ENCODE measurements at regions not wholly inside any gene's neighbourhood (a gene's known extent, or its start where the extent isn't known, plus 50 kb on each side); places are given as distances from the start of the nearest gene placed in this dataset.

DNA sequence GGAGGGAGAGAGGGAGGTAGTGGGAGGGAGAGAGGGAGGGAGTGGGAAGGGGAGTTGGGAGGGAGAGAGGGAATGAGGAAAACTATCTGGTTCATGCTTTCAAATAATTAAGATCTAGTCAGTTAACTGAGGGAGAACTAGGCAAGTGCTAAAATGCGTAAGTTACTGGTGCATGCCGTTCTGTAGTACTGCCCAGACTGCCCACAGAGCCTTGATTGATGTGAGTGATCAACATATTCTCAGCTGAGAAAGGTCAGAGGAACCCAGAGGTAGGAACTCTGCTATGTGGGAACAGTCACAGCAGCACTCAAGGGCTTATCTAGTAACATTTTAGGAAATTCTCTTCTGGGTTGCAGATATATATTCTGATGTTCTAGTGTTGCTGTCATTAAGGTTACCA, 149.8 kb upstream of the ROBO1 start:
- DNase-seq: no peak

DNA sequence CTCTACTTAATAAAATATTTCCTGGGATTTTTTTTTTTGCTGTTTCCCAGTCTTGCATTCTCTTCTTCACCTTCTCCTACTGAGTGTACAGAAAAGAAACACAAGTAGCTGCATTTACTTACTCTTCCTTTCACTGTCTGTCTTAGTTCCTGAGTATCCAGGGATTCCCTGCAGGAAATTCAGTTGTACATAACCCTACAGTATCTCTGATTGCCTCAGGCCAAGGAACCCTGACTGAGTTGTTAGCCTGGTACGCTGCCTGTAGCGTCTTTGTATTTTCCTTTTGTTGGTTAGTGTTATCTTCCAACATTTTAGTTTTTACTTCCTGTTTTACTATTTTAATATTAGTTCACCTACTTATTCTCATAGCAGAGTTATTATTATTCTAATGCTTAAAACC, 142.5 kb upstream of the ROBO1 start:
- no peak for DNase-seq

DNA sequence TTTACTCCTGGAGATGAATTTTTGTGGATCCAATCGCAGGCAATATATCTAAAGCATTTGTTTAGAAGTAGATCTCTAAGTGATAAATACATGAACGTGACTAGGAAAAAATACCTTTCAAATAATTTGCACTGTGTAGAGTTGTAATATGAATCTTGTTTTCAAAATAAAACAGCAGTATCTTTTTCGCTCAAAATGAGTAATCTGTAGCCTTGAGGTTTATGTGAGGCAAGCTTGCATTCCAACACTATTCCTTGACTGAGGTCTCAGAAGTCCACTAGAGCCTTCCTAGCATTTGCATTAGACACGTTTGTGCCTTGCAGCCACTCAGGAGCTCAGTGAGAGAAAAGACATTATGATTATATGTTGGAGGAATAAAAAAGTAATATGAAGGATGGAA, 138.3 kb upstream of the ROBO1 start:
- DNase-seq: no peak

DNA sequence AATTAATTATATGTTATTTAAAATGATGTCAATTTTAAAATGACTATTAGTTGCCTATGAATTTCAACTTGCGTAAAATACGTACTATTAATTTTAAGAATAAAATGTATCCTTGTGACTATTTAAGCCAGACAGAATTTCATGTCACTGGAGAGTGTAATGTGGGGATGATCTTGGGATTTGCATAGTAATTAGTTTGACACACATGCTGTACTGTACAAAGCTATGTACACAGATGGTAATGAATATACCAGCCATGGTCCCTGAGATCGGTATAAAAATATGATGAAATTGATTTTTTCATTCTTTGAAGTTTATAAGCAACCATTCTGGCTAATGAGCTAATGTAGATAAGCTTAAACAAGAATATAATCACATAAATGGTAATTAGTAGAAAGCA, 134.4 kb upstream of the ROBO1 start:
- no peak for DNase-seq

DNA sequence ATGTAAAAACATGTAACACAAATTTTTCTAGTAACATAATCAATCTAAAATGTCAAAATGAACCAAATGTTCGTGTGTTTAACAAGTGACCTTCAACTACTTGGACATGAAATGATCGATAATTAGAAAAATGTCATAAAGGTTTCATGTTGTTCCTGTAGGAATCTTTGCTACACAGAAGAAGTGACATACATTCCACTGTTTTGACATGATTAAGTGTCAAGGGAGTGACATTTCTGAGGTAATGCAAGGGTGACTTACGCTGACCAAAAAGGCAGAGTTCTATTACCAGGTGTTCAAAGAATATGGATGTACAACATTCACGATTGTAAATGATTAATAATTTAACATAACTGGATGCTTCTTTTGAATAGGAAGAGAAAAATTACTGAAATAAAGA, 131.1 kb upstream of the ROBO1 start:
- no peak for DNase-seq

DNA sequence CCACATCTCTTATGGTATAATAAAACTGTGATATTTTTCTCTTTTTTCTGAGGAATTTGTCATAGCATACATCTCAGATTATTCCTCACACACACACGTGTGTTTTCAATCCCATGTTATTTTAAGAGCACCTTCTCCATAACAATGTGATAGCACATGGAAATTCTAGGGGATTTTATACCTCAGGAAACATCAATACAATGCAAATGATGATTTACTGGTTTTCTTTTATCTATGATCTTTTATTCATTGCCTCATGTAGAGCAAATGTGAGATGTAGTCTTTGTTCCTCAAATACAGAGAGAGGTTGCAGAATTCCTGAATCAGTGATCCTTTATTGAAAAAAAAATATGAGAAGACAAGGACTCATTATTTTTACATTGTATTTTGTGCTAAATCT, 128.3 kb upstream of the ROBO1 start:
- no peak for DNase-seq

DNA sequence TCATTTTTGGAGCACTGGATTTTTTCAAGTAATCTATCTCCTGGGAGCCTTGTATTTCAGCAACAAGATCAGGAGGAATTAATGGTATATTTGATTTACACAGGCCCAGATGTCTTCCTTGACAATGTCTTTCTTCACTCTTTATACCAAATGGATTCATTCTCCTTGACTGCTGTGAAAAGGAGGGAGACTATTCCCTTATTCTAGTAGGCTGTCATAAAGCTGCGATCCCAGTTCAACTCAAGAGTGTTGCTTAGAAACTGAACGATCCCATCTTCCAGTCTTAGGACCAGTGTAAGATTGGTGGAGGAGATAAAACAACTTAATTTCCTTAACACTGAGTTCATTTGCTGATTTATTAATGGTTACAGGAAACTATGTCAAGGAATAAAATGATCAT, 119.4 kb upstream of the ROBO1 start:
- DNase-seq: no peak

DNA sequence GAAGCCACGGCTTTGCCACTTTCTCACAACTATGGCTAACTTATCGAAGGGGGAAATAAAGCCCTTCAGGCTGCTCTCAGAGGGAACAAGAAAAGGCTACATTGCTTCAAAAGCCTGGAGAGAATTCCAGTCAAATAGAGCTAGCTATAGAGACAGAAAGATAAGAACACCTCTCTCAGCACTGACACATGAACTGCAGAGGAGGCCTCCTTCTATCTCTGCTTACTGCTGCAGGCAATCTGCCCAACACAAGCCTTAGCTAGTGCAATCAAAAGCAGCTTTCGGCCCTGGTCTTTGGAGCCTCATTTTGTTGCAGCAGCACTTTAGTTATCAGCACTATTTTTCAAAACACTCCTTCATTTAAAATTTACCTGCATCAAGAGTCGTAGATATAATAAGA, 118.4 kb upstream of the ROBO1 start:
- DNase-seq: no peak

DNA sequence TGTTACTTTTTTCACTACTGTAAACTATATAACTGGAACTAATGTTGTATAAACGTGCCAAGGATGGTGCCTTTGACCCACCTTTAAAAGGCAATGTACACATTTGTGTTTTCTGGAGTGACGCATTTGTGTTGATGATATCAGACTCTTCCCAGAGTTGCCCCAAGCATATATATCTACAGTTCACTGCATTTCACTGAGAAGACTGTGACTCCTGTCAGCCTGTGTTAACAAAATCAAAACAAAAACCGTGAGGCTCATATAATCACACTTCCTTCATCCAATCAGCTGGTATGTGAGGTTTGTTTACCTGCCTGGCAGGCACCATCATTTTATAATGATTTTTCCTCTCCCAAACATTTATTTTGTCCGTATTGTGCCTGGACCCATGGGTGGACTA, 117.6 kb upstream of the ROBO1 start:
- DNase-seq: no peak

DNA sequence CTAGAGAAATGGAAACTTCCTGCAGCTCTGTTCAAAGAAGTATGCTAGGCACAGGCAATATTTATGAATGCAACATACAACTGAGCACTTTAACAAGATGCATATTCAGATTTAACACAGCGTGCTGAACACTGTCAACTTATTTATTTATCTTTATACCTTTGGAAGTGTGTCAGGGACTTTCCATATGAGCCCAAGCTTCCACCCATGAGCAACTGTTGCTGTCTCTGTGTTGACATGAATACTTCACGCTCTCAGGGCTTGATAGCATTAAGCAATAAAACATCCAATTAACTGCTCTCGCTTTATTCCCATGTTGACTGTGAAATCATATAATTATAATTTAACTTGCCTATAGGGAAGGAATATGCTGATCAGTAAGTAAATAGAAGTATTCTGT, 116.6 kb upstream of the ROBO1 start:
- no peak for DNase-seq

DNA sequence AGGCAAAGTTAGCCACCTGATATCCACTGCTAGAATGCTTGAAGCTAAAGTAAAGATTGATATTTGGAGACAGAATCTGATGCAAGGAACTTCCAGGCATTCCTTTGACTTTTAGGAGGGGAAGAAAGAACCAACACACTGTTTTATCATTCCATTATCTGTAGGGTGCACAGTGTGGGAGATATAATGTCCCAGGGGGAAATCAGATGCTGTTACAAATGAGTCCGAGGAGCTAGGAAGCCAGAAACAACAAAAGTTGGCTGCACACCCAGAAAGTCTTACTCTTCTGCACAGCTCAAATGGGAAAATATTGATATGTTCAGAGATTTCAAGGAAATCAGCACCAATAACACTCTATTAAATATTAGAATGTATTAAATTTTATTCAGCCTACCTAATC, 113.6 kb upstream of the ROBO1 start:
- DNase-seq: no peak

DNA sequence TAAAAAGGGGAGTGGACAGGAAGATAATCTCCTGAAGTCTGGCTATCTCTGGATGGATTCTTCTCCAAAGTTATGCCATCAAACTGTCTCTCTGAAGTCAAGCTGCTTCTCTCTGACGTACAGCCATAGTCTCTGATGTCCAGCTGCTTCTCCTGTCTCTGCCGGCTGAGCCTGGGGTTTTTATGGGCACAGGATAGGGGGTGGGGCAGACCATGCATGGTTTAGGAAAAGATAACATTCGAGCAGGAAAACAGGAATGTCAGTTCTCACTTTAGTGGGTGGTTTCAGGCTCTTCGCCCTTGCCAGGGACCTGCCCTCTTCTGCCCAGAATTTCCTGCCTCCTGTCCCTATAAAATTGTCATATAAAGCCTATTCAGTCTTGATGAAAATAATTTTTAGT, 110.9 kb upstream of the ROBO1 start:
- DNase-seq: no peak

DNA sequence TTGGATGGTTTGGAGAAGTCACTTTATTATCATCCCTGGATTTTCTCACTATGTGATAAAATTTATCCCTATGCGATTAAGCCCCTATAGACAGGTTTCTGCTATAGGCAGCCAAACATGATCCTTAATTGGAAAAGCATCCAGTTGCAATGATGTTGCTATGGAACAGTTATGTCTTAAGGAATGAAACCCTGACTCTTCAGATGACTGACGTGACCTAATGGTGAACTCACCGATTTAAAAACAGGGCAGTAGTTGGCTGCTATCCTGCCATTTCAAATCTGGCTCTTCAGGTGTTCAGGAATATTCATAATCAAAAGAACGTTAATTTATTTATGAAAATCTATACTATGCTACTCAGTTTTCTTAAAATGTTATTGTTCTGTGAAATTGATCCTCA, 106.8 kb upstream of the ROBO1 start:
- no peak for DNase-seq

DNA sequence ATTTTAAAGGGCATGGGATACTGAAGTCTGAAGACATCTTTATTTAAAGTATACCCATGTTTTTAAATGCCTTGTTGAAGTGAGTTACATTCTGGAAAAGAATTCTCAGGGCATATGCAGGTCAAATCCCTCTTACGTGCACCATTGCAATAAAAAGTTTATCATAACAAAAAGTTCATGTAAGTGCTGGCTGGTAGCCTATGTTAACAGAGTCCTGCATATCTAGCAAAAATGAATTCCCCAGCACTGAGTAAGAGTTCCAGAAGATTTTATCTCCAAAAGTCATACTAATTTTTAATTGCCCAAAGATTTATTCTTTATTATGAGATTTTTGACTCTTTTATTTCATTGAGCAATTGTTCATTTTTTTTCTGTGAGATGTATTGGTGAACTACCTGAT, 104.7 kb upstream of the ROBO1 start:
- DNase-seq: no peak

DNA sequence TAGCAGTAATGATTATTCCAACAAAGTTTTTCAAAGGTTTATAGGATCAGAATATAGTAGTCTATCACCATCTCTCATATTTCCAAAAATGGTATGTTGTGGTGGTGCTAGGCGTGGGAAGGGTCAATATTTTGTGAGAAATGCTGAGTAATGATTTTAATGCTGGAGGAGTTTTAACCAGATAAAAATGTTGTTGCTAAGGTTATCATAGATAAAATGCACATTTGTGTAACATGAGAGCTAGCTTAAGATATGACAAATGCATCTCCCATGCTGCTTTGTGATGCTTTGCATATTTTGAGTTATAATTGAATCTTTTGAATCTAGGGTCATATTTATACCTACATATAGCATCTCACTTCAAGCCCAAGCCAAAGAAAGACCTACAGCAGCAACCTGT, 103.9 kb upstream of the ROBO1 start:
- no peak for DNase-seq

DNA sequence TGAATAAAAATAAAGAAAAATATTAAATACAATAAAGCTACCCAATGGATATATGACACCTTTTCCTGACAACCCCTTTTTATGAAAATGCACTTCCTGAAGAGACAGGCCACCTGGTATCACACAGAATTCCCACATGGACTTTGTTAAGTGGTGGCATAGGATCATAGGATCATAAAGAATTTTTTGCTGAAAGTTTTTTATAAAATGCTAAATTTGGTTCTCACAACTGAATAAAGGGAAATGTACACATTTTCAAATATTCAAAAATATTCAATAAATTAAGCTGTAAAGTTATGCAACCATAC, 102.5 kb upstream of the ROBO1 start:
- DNase-seq: no peak

DNA sequence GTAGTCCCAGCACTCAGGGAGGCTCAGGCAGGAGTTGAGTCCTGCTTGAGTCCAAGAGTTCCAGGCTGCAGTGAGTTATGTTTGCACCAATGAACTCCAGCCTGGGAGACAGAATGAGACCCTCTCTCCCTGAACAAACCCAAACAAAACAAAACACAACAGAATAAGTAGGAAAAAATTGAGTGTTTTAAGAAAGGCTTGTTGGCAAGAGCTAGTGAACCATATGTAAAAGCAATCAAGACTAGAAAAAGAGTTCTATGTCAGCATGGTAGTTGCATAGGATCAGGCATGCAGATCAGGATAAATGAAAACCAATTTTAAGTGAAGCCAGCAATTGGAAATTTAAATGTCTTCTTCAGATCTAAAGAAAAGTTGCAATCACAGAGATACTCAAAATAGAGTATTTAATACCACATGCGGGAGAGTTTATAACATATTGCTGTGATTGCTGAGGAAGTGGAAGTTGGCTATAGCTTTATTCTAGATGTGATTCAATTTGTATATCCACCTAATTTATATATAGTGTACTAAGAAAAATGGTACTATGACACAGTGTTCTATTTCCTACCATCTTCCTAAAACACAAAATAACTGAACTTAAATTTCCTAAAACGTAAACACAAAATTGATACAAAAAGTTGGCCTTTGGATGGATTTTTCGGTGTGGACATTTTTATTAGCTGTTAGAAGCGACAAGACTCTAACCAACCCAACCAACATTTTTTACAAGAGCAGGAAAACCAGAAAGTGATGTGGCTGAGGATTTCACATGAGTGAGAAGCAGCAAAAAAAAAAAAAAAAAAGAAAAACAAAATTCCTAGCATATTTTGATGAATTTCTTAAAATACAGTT, 101.9 kb upstream of the ROBO1 start:
- DNase-seq: no peak

DNA sequence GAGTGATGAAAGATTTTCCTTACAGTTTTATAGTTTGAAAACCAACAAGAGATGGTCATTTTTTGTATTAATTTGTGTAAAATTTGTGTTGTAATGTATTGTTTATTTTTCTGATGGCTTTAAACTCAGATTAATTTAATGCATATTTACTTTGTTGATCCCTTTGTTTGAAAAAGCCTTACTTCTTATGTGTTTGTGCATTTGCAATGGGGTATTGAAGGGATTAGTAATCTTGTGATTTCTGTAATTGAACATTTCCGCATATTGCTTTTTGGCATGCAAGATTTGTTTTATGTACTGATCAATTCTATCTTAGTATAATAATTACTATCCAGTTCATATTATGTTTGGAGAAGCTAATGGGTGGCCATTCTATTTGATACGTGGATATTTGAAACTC, 98.4 kb upstream of the ROBO1 start:
- no peak for DNase-seq

DNA sequence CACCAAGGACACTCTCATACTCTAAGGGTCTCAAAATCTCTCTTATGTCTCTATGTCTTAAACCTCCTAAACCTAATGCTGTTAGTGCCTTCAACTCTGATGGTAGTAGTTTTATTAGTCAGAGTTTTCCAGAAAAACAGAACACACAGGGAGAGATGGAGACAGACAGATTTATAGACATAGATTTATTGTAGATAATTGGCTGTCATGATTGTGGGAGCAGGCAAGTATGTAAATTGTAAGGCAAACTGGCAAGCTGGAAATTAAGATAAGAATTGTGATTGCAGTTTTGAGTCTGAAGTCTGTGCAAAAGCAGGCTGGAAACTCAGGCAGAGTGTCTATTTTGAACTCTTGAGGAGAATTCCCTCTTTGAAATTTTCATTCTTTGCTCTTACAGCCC, 96.3 kb upstream of the ROBO1 start:
- DNase-seq: no peak

DNA sequence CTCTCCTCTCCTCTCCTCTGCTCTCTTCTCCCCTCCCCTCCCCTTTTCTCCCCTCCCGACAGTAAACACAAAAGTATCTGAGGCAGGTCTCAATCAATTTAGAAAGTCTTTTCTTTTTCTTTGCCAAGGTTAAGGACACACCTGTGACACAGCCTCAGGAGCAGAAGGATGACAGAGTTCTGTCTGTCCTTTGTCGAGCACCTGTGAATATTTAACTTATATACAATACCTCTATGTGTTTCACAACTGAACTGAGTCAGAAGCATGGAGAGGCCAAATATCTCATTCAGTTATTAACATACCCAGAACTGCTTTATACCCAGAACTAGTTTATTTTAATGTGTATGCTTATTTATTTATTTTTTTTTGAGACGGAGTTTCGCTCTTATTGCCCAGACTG, 81.1 kb upstream of the ROBO1 start:
- no peak for DNase-seq

DNA sequence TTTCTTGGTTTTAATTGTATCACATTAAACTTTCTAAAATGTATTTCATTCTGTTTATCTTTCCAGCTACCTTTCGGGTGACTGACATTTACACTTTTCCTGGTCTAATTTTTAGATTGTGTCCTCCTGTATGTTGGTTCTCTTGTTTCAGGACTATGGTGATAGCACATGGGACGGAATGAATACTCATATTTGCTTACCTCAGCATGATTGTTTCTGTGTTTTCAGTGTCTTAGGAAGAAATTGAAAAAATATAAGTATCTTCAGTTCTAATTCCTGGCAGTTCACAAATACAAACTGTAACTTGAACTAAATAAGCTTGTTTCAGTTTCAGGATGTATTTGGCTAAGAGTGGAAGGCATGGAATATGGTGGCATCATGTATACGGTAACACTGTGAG, 80.1 kb upstream of the ROBO1 start:
- DNase-seq: no peak

DNA sequence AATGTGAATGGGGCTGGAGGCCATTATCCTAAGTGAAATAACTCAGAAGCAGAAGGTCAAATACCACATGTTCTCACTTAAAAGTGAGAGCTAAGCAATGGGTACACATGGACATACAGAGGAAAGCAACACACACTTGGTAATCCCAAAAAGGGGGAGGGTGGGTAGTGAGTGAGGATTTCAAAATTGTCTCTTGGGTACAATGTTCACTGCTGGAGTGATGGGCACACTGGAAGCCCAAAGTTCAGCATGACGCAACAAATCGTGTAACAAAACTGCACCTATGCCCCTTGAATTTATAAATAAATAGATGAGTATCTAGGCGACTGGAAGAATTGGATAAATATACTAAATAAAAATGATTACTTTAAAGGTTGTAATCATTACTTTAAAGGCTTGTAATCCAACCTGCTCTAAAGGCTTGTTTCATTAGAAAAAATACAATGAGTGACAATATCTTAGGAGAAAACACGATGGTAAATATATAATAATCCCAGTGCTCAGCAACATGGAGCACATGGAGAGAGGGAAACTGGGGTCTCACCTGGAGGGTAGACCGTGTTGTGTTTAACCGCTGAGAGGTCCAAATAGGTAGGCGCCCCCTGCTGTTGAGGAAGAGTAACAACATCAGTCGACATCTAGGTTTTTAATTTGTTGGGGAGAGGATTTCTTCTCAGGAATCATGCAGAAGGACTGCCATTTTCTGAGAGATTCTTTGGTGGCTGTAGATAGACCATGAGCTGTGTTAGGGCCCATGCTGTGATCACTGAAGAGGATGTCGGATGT, 78.5 kb upstream of the ROBO1 start:
- DNase-seq: peak; percentile 3

DNA sequence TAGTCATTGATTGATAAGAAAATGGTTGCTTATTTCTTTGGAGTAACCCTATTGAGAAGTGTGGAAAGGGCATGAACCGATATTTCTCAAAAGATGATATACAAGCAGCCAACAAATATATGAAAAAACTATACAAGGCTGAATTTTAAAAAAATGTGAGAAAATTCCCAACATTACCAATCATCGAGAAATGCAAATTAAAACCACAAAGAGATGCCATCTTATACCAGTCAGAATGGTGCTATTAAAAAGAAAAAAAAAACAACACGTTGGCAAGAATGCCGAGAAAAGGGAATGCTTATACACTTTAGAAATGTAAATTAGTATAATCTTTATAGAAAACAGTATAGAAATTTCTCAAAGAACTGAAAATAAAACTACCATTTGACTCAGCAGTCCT, 77.7 kb upstream of the ROBO1 start:
- no peak for DNase-seq

DNA sequence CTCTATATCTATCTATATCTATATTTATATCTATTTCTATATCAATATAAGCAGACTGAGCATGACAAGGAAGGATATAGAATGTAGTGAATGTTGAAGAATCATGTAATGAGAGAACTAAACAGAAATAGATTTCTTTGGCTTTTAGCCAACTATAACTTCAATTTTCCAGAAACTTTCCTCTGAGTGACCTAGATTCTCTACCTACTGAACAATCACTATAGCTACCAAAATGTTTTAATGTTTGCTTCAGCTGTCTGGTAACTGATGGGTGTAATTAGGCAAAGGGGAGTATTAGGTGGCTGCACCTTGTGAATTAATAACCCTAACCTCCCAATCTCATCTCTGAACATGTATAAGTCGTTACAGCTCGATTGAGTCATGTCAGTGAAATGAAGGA, 76.4 kb upstream of the ROBO1 start:
- DNase-seq: no peak

DNA sequence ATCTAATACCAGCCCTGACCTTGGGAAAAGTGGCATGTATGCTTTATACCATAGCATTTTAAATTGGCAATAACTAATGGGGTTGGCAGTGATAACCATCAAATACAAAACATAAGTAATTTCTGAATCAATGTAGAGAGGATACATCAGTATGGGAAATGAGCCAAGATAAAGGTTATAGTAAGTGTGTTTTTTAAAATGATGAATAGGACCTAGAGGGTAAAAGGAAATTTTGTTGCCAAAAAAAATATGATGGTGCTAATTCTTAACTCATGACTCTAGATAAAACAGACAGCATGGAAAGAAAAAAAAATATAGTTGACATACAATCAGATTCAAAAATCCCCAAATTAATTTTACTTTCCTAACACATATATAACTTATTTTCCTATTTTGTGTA, 75.4 kb upstream of the ROBO1 start:
- no peak for DNase-seq
